Neural cell (in vitro differentiated cells): ENCODE measurements at regions not wholly inside any gene's neighbourhood (a gene's known extent, or its start where the extent isn't known, plus 50 kb on each side); places are given as distances from the start of the nearest gene placed in this dataset.

Experiments used
- H2AFZ ChIP-seq: fragments of 200-600, 300-800 bp; sonication (generic), shearing (Covaris generic); 2 replicates; pipeline ENCODE4 v1.6.0; 2014; ENCODE audit warnings: low read depth, mild to moderate bottlenecking, antibody characterized with exemption, low read length, moderate library complexity
- H3F3A ChIP-seq: fragments of 200-600 bp; shearing (Covaris generic); 2 replicates; pipeline ENCODE4 v1.6.1; 2016; ENCODE audit warnings: mild to moderate bottlenecking, moderate library complexity, mixed read lengths, antibody characterized with exemption, low read length; ENCODE audit not compliant: insufficient read depth, poor library complexity, severe bottlenecking
- H3K27ac ChIP-seq: fragments of 200-600, 300-800 bp; sonication (generic), shearing (Covaris generic); 2 replicates; pipeline ENCODE4 v1.5.1; 2014; ENCODE audit warnings: mild to moderate bottlenecking, low read length, moderate library complexity
- H3K27me3 ChIP-seq: fragments of 300-800, 200-600 bp; sonication (generic), shearing (Covaris generic); 2 replicates; pipeline ENCODE4 v1.6.0; 2014; ENCODE audit warnings: mild to moderate bottlenecking, low read depth, low read length, moderate library complexity; ENCODE audit not compliant: insufficient read depth
- H3K36me3 ChIP-seq: fragments of 300-800, 200-600 bp; sonication (generic), shearing (Covaris generic); 2 replicates; pipeline ENCODE4 v1.5.1; 2014; ENCODE audit warnings: mild to moderate bottlenecking, antibody characterized with exemption, low read length, moderate library complexity; ENCODE audit not compliant: insufficient read depth
- H3K4me2 ChIP-seq: fragments of 300-800, 200-600 bp; sonication (generic), shearing (Covaris generic); 2 replicates; pipeline ENCODE4 v1.6.0; 2014; ENCODE audit warnings: mild to moderate bottlenecking, low read length
- H3K4me3 ChIP-seq: fragments of 300-800, 200-600 bp; sonication (generic), shearing (Covaris generic); 2 replicates; pipeline ENCODE4 v1.5.1; 2014; ENCODE audit warnings: mild to moderate bottlenecking, low read length, moderate library complexity
- H3K79me2 ChIP-seq: fragments of 200-600 bp; shearing (Covaris generic); replicated peaks from 2 replicates; pipeline ENCODE4 v1.6.0; 2014; ENCODE audit warnings: mild to moderate bottlenecking, low read length, moderate library complexity; ENCODE audit not compliant: insufficient read depth
- H3K9ac ChIP-seq: fragments of 300-800, 200-600 bp; sonication (generic), shearing (Covaris generic); 2 replicates; pipeline ENCODE4 v1.6.1; 2016; ENCODE audit warnings: mild to moderate bottlenecking, low read length, mixed read lengths
- H3K9me2 ChIP-seq: fragments of 200-600 bp; shearing (Covaris generic); 2 replicates; pipeline ENCODE4 v1.6.1; 2016; ENCODE audit warnings: mild to moderate bottlenecking, low read length, mixed read lengths; ENCODE audit not compliant: insufficient read depth
- H3K9me3 ChIP-seq: fragments of 200-600, 300-800 bp; sonication (generic), shearing (Covaris generic); 2 replicates; pipeline ENCODE4 v1.6.1; 2016; ENCODE audit warnings: mild to moderate bottlenecking, mixed run types, low read length, moderate library complexity, mixed read lengths
- H4K20me1 ChIP-seq: fragments of 200-600 bp; shearing (Covaris generic); 2 replicates; pipeline ENCODE4 v1.6.1; 2016; ENCODE audit warnings: mild to moderate bottlenecking, mixed run types; ENCODE audit not compliant: insufficient read depth
- CTCF ChIP-seq: fragments of 450-650 bp; IDR thresholded peaks from 2 replicates; pipeline ENCODE4 v1.5.1; 2014; ENCODE audit warnings: antibody characterized with exemption, mild to moderate bottlenecking, moderate library complexity; ENCODE audit not compliant: poor library complexity, severe bottlenecking
- EP300 ChIP-seq: fragments of 450-650 bp; conservative IDR thresholded peaks from 2 replicates; pipeline ENCODE4 v1.6.1; 2014; ENCODE audit warnings: antibody characterized with exemption, mild to moderate bottlenecking, moderate library complexity; ENCODE audit not compliant: poor library complexity, severe bottlenecking
- EZH2 ChIP-seq: fragments of 200-600, 300-800 bp; shearing (Covaris generic), sonication (generic); IDR thresholded peaks from 2 replicates; pipeline ENCODE4 v1.6.1; 2014; ENCODE audit warnings: antibody characterized with exemption, low read length, borderline replicate concordance, mild to moderate bottlenecking; ENCODE audit not compliant: insufficient read depth, poor library complexity, severe bottlenecking
- MXI1 ChIP-seq: fragments of 450-650 bp; conservative IDR thresholded peaks from 2 replicates; pipeline ENCODE4 v1.6.1; 2014; ENCODE audit warnings: antibody characterized with exemption, mild to moderate bottlenecking; ENCODE audit not compliant: poor library complexity, severe bottlenecking
- POLR2AphosphoS5 ChIP-seq: IDR thresholded peaks from 2 replicates; pipeline ENCODE4 v1.6.1; 2012
- RAD21 ChIP-seq: fragments of 450-650 bp; conservative IDR thresholded peaks from 2 replicates; pipeline ENCODE4 v1.6.1; 2014; ENCODE audit warnings: antibody characterized with exemption, mild to moderate bottlenecking, moderate library complexity
- REST ChIP-seq: IDR thresholded peaks from 2 replicates; pipeline ENCODE4 v1.6.1; 2012; ENCODE audit warnings: borderline replicate concordance
- SMC3 ChIP-seq: fragments of 450-650 bp; conservative IDR thresholded peaks from 2 replicates; pipeline ENCODE4 v1.6.1; 2014; ENCODE audit warnings: antibody characterized with exemption, mild to moderate bottlenecking, moderate library complexity; ENCODE audit not compliant: poor library complexity
- TAF1 ChIP-seq: IDR thresholded peaks from 2 replicates; pipeline ENCODE4 v1.6.1; 2012; ENCODE audit warnings: low read depth

- Histone ChIP-seq H3K27ac (no peak overlapping the region), H2AFZ (no peak overlapping the region), H3K9me3 (no peaks in the 10 kb centered on the region), H4K20me1 (no peaks in the 10 kb centered on the region), H3K79me2 (no peaks in the 10 kb centered on the region), H3K4me2 (no peak overlapping the region), H3F3A (no peaks in the 10 kb centered on the region), H3K4me3 (no peak overlapping the region), H3K9ac (no peak overlapping the region), H3K27me3 (no peaks in the 10 kb centered on the region), H3K9me2 (no peaks in the 10 kb centered on the region), H3K36me3 (no peaks in the 10 kb centered on the region)
- TF ChIP-seq POLR2AphosphoS5 (no peak), TAF1 (no peak), EP300 (no peak), REST (no peak), MXI1 (no peak), RAD21 (no peak), EZH2 (no peak), SMC3 (no peak), CTCF (no peak)
These were observed 163.4 kb downstream of the TMEM26 start for GRCh38 chr10:61289813-61290212.

DNA sequence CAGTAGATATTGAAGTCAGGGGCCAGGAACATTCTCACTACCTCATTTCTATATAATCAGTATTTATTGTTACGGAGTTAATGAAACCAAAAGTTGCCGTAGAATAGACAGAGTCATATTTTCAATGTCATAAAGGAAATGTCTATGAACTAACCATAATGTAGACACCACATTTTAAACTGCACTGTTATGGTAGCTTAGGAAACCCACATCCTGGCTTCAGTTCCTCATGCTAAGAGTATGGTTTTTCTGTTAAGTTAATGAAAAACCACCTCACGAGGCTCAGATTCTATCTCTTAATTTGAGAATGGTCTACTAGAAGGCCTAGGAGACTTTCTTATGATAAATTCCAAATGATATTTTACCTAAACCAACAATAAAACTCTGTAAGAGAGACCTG lies 166.5 kb downstream of the TMEM26 start:
- no peaks in the 10 kb centered on the region for H3K9me2 ChIP-seq
- no peaks in the 10 kb centered on the region for H3K79me2 ChIP-seq
- no peaks in the 10 kb centered on the region for H3K9me3 ChIP-seq
- no peaks in the 10 kb centered on the region for H3K27me3 ChIP-seq
- no peak overlapping the region for H3K4me3 ChIP-seq
- H3K36me3 ChIP-seq: no peaks in the 10 kb centered on the region
- H3K4me2 ChIP-seq: no peak overlapping the region
- H3K9ac ChIP-seq: no peak overlapping the region
- no peak overlapping the region for H2AFZ ChIP-seq
- no peaks in the 10 kb centered on the region for H4K20me1 ChIP-seq
- H3F3A ChIP-seq: no peaks in the 10 kb centered on the region
- TF ChIP-seq CTCF (no peak), RAD21 (no peak)
- H3K27ac ChIP-seq: no peak overlapping the region
